ENCODE measurements at regions not wholly inside any gene's neighbourhood (a gene's known extent, or its start where the extent isn't known, plus 50 kb on each side); places are given as distances from the start of the nearest gene placed in this dataset.

DNA sequence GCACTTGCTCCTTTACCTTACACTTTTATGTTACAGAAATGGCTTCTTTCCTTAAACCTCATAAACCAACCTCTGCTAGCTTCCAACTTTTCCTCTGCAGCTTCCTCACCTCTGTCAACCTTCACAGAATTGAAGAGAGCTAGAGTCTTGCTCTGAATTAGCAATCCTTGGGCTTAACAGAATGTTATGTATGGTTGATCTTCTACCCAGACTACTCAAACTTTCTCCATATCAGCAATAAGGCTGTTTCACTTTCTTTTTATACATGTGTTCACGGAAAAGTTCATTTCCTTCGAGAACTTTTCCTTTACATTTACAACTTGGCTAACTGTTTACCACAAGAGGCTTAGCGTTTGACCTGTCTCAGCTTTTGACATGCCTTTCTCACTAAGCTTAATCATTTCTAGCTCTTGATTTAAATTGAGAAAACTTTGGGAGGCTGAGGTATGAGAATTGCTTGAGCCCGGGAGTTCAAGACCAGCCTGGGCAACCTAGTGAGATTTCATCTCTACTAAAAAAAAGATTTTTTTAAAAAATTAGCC lies 207.3 kb downstream of the BMP7 start:
- DNase-seq (ENCODE audit: low read depth in 2 of 2): no peak

DNA sequence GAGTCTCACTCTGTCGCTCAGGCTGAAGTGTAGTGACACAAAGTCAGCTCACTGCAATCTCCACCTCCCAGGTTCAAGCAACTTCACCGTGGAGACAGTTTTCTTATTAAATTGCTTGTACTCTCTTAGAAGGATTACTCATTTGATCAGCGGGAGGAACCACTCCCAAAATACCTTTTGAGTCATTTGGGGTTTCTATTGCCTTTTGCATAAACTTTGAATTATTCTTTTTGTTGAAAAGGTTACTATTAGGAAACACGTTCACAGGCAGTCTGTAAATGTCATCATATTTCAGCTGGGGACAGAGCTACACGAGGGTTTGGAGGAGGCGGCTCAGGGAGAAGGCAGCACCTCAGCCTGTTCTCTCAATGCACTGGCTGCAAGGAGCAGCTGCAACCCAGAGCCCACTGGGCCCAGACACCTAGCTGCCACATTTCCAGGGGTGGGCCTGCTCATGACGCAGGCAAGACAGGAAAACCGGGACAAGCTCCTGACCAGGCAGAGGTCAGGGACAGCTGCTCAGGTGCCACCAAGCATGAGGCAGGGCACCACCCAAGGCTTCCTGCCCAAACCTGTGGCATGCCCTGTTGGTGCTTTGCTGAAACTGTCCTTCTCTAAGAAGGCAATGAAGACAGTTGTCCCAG lies 205.9 kb downstream of the BMP7 start:
- no peak for DNase-seq (ENCODE audit: low read depth in 2 of 2)

DNA sequence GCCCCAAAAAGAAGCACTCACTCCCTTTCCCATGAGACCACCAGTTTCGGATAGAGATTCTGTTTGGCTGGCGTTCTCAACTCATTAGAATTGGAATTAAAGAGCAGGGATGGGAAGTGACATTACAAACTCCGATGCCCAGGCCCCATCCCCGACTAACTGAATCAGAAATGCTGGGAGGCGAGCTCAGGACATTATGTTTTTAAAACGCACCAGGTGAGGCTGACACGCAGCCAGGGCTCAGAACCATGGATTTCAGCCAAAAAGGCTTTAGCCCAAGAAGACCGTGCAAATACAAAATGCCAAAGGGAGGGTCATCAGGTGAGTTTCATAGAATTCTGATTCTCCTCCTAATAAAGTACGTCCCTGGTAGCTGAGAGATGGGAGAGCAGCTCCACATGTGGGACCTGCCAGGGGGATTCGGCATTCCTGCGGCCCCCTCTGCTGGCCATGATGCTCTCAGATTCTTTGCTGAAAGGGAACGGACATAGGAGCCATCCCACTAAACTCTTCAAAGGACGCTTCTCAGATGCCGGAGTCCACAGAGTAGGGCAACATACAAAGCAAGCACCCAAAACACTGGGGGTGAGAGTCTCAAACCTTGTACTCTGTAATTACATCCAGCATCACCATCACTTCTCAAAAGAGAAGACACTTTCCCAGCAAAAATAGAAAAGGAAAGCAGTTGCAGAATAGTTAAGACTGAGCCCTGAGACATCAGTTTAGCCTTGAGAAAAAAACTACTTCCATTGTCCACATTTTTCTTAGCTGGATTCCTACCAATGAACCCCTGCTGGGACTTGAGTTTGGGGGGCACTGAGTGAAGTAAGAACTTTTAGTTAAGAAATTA lies 205.2 kb downstream of the BMP7 start:
- no peak for DNase-seq (ENCODE audit: low read depth in 2 of 2)

- no peak for DNase-seq (ENCODE audit: low read depth in 2 of 2)
Measured at GRCh38 chr20:57062241-57062640, 204.2 kb downstream of the BMP7 start.

DNA sequence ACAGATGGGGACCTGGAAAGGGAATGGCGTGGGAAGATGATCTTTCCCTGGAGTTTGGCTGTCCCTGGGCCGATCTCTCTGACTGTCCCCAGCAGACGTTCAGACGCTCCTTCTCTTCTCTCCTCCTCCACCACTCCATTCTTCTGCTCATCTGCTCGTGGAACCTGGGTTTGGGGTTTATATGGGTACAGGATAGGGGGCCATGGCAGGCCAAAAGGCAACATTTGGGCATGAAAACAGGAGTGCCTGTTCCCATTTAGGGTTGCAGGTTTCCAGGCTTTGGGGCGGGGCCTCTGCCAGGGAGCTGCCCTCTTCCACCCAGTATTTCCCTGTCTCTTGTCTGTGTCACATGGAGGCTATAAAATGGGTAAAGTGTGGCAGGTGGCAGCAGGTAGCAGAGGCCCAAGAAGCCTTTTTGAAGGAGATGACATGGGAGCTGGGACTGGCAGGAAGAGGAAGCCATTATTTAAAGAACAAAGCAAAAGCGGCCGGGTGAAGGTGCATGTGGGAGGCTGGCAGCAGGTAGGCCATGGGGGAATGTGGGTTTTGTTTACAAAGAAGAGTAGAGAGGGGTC lies 203.7 kb downstream of the BMP7 start:
- no peak for DNase-seq (ENCODE audit: low read depth in 2 of 2)

- DNase-seq (ENCODE audit: low read depth in 2 of 2): no peak
Measured at GRCh38 chr20:57064836-57065235, 201.6 kb downstream of the BMP7 start.

GRCh38 chr20:57065646-57066045 lies 200.8 kb downstream of the BMP7 start:
- DNase-seq (ENCODE audit: low read depth in 2 of 2): no peak

DNA sequence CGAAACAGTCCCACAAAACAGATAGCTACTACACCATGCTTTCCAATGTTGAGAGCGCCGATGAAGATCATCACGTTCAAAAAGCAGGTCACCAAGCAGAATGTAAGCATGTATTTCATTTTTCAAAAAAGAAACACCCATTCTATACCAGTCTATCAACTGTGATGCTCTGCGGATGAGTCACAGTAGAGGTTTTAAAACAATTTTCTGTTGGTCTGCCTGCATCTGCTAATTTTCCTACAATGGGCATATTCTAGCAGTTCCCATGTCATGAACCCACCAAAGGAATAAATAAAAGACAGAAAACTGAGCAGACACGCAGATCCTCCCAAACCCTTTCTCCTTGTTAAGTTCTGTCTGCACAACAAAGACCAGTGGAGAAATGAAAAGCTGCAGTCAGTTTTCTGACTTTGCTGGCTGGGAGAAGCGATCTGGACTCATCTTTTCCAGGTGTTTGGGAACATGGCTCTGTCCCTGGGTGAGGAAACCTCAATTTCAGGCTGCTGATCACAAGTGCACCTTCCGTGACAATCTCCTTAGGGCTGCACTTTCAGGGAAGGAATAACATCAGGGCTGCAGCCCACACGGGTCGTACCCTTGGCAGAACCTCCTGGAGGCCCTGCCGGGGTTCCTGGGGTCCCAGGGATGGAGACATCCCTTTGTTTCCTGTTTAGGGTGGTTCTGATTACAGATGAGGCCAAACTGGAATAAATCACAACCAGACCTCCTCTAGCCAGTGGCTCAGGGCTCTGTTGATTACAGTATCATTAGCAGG lies 200.1 kb downstream of the BMP7 start:
- no peak for DNase-seq (ENCODE audit: low read depth in 2 of 2)

DNA sequence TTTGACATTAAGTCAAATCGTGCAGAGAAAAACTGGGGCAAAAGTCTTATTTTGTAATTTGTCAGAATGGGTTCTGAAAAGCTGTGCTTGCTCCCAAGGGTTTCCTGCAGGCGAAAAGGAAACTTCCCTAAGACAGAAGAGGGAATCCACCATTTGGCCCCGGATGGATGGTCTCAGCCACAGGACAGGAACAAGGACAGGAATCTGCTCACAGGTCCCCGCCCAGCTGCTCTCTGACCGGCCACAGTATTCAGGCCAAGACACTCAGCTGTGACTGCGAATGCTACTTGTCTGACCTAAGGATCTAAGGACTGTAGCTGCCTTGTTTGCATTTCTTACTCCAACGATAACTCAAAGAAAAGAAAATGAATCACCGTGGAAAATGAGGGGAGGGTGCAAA lies 197.0 kb downstream of the BMP7 start:
- no peak for DNase-seq (ENCODE audit: low read depth in 2 of 2)

DNA sequence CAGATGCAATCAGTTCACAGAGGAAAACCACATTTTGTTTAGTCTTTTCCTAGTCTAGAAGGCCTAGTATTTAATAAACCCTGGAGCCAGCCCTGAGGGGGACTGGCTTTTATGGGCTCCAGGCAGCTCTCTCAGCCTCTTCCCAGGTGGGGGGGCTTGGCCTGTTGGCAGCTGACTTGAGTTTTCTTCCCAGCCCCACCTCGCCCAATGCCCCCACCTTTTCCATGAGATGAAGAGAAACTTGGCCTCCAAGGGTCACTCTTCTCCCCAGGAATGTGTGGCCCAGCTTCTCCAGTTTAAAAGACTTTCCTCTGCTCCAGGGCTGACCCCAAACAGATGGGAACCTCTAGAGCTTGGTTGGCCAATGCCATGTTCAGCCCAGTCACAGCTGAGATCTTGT lies 196.1 kb downstream of the BMP7 start:
- DNase-seq (ENCODE audit: low read depth in 2 of 2): no peak

DNA sequence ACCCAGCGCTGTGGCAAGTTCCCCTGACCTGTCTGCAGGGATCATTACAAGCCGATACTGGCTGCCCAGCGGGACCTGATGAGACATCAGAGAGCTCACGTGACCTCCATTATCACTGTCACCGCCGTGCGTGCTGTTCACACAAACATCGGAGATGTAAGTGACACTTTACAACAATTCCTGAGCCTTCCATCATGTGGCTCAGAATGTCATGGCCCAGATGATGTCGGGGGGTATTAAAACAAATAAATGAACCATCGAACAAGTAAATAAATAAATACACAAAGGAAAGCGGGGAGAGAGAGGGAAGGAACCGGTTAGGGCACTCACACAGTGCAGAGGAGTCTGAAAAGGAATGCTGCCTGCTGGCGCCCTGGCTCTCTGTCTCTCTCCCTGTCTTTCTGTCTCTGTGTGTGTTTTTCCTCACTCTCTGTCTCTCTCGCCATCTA lies 195.1 kb downstream of the BMP7 start:
- no peak for DNase-seq (ENCODE audit: low read depth in 2 of 2)

DNA sequence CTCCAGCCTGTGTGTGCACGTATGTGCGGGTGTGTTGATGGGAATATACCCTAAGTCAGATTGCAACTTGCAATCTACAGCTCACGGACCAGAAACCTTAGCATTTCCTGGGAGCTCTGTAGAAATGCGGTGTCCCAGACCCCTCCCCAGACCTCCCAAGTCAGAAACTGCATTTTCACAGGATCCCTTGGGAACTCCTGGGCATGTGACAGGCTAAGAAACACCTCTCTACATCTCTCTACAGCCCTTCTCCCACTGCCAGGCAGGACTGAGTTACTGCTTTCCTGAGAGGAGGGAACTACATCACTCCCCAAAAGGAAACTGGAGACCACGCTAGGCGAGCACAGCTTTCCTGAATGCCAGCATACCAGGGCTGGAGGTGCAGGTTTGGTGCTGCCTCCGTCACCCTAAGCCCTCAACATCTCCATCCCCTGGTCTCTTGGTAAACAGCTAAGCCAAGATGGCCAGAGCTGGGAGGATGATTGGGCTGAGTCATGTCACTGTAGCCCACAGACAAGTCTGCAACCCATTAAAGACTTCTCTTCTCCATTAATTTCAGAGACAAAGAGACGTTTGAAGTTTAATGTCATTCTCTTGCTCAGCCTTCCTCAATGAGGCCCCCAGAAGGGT lies 194.4 kb downstream of the BMP7 start:
- DNase-seq (ENCODE audit: low read depth in 2 of 2): no peak

GRCh38 chr20:57073402-57073801 lies 193.0 kb downstream of the BMP7 start:
- no peak for DNase-seq (ENCODE audit: low read depth in 2 of 2)

- no peak for DNase-seq (ENCODE audit: low read depth in 2 of 2)
Measured at GRCh38 chr20:57074386-57074785, 192.1 kb downstream of the BMP7 start.

DNA sequence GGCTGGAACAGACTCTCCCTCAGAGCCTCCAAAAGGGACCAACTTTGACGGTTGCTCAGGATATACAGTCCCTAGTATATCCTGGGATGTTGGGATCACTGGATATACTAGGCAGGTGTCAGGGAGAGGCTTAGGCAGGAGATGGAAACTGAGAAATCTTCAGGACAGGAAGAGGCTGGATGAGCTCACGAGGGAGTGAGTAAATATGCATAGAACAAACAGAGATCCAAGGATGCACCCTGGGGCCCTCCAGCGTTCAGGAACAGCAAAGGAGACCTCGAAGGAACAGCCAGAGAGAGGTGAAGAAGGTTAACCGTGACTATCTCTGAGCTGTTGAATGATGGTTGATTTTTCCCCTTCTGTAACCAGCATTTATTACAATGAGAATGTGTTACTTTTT lies 191.3 kb downstream of the BMP7 start:
- no peak for DNase-seq (ENCODE audit: low read depth in 2 of 2)

GRCh38 chr20:57075603-57076002 lies 190.8 kb downstream of the BMP7 start:
- no peak for DNase-seq (ENCODE audit: low read depth in 2 of 2)

- DNase-seq (ENCODE audit: low read depth in 2 of 2): no peak
Measured at GRCh38 chr20:57076152-57076652, 190.2 kb downstream of the BMP7 start.

DNA sequence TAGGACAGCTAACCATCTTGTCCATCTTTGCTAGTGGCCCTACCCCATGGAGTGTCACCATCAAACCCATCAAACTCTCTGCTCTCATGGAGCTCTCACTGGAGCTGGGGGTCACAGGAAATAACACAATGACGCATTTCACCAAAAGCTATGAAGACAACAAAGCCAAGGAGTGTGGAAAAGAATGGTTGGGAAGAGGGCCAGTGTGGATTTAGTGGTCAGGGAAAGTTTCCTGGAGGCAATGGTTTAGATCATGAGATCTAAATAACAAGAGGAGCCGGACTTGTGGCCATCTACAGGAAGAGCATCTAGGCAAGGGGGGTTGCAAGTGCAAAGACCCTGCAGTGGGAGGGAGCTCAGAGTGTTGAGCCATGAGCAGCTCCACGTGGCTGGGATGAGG lies 189.5 kb downstream of the BMP7 start:
- no peak for DNase-seq (ENCODE audit: low read depth in 2 of 2)

DNA sequence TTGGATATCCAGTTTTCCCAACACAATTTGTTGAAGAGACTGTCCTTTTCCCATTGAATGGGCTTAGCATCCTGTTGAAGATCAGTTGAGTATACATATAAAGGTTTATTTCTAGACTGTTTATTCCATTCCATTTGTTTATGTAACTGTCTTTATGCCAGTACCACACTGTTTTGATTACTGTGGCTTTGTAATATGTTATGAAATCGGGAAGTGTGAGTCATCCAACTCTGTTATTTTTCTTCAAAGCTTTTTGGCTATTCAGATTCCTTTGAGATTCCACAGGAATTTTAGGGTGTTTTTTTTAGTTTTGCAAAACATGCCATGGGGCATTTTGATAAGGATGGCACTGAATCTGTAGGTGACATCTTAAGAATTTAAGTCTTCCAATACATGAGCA lies 188.3 kb downstream of the BMP7 start:
- no peak for DNase-seq (ENCODE audit: low read depth in 2 of 2)

- DNase-seq (ENCODE audit: low read depth in 2 of 2): no peak
Measured at GRCh38 chr20:57079031-57080005, 187.1 kb downstream of the BMP7 start.

All from stimulated activated CD8-positive, alpha-beta memory T cell treated with anti-CD3 and anti-CD28 coated beads, Interleukin-2, amount 100 ng/mL, for 1 hour (primary cell).